HK-2 (cell line): ENCODE measurements at regions not wholly inside any gene's neighbourhood (a gene's known extent, or its start where the extent isn't known, plus 50 kb on each side); places are given as distances from the start of the nearest gene placed in this dataset.

Source experiments
- DNase-seq: peaks from one replicate; pipeline ENCODE4 v3.0.0-alpha.2; 2018; ENCODE audit not compliant: unreplicated experiment

DNA sequence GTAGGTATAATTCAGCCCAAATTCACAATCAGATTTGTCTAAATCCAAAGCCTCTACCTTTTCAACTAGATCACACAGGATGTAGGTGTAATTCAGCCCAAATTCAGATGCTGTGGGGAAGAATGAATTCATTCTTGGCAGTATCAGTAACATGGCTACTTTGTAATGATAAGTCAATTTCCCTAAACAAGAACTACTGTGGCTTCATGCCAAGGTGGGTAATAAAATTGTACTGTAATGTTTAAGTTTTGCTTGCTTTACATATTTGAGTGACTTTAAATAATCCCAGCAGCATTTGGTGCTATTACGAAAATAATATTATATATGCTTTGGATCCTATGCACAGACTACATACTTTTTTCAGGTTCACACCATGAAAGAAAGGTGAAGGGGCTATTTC is 239.1 kb downstream of the HDGFL1 start:
- DNase-seq: no peak

DNA sequence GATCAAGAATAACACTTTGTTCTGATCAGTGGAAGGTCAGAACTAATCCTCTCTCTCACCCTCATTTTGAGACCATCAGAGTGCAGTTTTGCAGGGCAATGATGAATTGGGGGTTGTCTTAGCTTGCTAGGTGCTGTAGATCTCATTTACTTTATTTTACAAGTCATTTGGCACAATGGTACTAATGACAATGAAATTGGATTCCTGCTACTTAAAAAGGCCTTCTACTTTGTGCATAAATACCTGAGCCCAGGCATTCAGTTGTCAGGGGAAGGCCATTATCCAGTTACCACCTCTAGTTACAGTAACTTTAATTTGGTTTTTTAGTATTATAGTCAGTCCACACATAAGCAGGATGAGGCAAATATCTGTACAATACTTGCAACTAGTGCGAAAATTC is 240.0 kb downstream of the HDGFL1 start:
- DNase-seq: no peak

DNA sequence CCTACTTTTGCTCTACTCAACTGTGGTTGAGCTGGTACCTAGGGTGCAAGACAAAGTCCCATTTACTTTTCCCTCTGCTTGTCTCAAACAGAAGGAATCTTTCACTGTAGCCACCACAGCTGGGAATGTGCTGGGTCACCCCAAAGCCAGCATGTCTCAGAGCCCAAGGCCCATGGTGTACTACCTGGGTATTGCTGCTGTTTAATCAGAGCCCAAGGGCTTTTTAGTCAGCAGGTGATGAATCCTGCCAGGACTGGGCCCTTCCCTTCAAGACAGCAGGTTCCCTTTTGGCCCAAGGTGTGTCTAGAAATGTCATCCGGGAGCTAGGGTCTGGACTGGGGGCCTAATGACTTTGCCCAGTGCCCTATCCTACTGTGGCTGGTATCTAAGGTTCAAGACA is 249.8 kb downstream of the HDGFL1 start:
- no peak for DNase-seq

DNA sequence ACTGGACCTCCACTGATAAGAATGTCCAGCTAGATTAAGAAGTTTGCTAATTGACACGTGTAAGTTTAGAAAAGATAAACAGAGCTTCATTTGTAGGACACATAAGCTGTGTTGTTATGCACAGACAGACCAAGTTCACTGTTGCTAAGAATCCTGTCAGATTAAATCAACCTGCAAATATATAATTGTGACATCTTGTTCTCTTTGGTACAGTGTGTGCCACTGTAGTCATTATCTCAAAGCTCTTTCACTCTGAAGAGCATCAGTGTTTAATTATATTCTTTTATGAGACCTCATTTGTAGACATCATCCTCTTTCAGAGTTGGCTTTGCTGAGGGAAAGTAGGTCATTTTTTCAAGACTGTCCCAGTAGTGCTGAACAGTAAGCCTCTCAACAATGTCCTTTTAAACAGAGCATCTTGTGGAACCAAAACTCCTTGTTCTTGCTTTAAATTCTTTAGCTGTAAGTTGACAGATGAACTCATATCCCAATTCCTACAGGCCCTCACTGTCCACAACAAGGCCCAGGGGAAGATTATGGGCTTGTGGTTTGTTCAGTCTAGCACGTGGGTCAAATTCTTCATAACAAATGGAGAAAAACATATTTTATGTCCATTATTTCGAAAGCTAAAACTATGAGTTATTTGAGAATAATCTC is 252.4 kb downstream of the HDGFL1 start:
- DNase-seq: no peak

DNA sequence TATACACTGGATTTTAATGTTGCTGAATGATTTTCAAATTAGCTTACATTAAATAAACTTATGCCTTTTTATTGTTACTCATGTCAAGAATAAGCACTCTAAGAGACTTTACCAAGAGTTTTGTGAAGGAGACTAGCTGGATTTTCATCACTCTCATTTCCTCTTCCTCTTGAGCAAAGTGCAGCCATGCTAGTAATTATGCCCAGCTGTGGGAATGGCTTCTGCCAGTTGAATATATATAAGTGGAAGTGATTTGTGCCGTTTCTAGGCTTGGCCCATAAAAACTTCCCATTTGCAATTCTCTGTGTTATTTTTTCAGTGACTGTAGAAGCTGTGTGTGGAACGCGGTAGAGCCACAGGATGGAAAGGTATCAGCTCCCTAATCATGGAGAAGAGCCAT is 255.8 kb downstream of the HDGFL1 start:
- no peak for DNase-seq

DNA sequence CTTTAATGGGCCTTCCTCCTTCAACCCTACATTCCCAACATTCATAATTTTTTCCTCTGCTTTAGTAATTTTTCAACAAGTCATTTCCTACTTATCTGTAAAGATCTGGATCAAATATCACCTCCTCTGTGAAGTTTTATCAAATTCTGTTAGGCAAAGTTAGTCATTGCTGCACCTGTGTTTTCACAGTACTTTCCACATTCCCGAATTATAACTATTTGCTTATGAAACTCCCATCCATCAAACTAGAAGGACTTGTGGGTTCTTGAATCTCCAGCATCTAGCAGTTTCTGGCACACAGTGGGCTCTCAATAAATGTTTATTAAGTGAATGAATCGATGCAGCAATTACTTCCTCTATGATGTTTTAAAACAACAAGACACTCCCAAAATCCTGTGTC is 257.6 kb downstream of the HDGFL1 start:
- no peak for DNase-seq

- no peak for DNase-seq
Measured at GRCh38 chr6:22827760-22828159, 258.4 kb downstream of the HDGFL1 start.

GRCh38 chr6:22828179-22829062 is 259.1 kb downstream of the HDGFL1 start:
- DNase-seq: peak; percentile 74

- no peak for DNase-seq
Measured at GRCh38 chr6:22829070-22829469, 259.7 kb downstream of the HDGFL1 start.

- DNase-seq: no peak
Measured at GRCh38 chr6:22830463-22830862, 261.1 kb downstream of the HDGFL1 start.

- no peak for DNase-seq
Measured at GRCh38 chr6:22833191-22833590, 263.8 kb downstream of the HDGFL1 start.

DNA sequence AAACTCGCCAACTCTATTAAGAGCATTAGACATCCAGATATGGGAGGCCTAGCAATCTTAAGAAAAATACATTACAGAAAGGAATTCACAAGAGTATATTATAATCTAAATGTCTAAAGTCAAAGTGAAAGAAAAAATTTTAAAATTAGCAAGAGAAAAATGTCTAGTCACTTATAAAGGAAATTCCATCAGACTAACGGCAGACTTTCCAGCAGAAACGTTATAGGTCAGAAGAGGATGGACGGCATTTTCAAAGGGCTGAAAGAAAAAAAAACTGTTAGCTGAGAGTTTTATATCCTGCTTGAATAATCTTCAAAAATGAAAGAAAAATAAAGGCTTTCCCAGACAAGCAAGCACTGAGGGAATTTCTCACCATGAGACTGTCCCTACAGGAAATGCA is 269.0 kb downstream of the HDGFL1 start:
- no peak for DNase-seq

- DNase-seq: no peak
Measured at GRCh38 chr6:22845467-22845866, 276.1 kb downstream of the HDGFL1 start.

- no peak for DNase-seq
Measured at GRCh38 chr6:22848121-22848520, 278.8 kb downstream of the HDGFL1 start.

DNA sequence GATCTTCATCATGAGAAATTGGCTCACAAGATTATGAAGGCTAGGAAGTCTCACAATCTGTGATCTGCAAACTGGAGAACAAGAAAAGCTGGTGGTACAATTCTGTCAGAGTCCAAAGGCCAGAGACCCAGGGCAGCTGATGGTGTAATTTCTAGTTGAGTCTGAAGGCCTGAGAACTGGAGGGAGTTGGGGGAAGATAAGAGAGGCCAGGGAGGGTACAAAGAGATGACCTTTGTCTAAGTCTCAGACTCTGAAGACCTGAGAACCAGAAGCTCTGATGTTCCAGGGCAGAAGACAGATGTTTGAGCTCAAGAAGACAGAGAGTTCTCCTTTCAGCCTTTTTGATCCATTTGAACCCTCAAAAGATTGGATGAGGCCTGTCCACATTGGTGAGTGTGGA is 280.6 kb downstream of the HDGFL1 start:
- DNase-seq: no peak

- no peak for DNase-seq
Measured at GRCh38 chr6:22852101-22852500, 282.7 kb downstream of the HDGFL1 start.

- DNase-seq: no peak
Measured at GRCh38 chr6:22873513-22874136, 304.3 kb downstream of the HDGFL1 start.

GRCh38 chr6:22875845-22876244 is 306.5 kb downstream of the HDGFL1 start:
- no peak for DNase-seq

- no peak for DNase-seq
Measured at GRCh38 chr6:22878324-22878701, 308.9 kb downstream of the HDGFL1 start.

GRCh38 chr6:22878706-22879105 is 309.3 kb downstream of the HDGFL1 start:
- DNase-seq: no peak

DNA sequence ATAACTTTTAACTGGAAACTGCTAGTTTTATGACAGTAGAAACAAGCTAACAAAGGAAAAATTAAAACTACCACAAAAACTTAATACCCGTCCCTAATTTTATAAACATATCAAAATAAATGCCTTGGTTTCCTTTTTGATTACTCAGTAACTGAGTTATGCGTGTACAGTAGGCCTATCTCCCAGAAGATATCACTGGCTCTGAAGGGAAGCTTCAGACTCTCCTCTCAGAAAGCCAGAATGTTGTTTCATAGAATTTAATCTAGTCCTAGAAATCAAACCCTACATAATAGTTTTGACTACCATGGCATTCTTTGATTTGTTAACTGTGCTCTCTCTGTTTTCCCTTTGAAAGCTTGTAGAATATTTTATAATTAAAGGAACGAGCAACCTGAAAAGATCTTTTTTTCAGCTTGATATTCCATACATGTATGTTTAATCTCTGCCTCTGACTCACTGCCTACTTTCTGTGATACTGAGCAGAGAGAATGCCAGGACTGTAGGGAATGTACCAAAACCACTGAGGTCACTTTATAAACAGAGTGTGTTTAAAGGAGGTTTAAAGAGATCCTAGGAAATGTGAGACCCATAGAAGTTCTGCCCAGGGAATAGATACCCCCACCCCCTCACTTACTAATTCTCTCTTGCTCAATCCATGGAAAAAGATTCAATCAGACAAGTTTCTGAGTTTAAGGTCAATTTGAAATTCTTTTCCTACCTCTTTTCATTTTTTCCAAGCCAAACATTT is 311.5 kb downstream of the HDGFL1 start:
- peak; percentile 16 for DNase-seq

- DNase-seq: no peak
Measured at GRCh38 chr6:22882581-22882980, 313.2 kb downstream of the HDGFL1 start.
